ENCODE measurements at regions not wholly inside any gene's neighbourhood (a gene's known extent, or its start where the extent isn't known, plus 50 kb on each side); places are given as distances from the start of the nearest gene placed in this dataset.

- TF ChIP-seq ZFP3 (CRISPR knock-in tag; IDR thresholded peaks at IDR 0.05): no peak
- no peak for TF ChIP-seq ZNF70 (CRISPR knock-in tag; IDR thresholded peaks at IDR 0.05)
- no peak for TF ChIP-seq OSR1 (CRISPR knock-in tag; IDR thresholded peaks at IDR 0.05)
- no peak for TF ChIP-seq ZNF565 (CRISPR knock-in tag; conservative IDR thresholded peaks at IDR 0.05; ENCODE audit: low read depth)
- TF ChIP-seq SNAI2 (CRISPR knock-in tag; IDR thresholded peaks at IDR 0.05): no peak
- TF ChIP-seq, protein P1, sequence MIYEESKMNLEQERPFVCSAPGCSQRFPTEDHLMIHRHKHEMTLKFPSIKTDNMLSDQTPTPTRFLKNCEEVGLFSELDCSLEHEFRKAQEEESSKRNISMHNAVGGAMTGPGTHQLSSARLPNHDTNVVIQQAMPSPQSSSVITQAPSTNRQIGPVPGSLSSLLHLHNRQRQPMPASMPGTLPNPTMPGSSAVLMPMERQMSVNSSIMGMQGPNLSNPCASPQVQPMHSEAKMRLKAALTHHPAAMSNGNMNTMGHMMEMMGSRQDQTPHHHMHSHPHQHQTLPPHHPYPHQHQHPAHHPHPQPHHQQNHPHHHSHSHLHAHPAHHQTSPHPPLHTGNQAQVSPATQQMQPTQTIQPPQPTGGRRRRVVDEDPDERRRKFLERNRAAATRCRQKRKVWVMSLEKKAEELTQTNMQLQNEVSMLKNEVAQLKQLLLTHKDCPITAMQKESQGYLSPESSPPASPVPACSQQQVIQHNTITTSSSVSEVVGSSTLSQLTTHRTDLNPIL (CRISPR knock-in tag; IDR thresholded peaks at IDR 0.05; ENCODE audit: low read depth): no peak
- TF ChIP-seq CSDC2 (CRISPR knock-in tag; IDR thresholded peaks at IDR 0.05): no peak
- TF ChIP-seq, protein P2, sequence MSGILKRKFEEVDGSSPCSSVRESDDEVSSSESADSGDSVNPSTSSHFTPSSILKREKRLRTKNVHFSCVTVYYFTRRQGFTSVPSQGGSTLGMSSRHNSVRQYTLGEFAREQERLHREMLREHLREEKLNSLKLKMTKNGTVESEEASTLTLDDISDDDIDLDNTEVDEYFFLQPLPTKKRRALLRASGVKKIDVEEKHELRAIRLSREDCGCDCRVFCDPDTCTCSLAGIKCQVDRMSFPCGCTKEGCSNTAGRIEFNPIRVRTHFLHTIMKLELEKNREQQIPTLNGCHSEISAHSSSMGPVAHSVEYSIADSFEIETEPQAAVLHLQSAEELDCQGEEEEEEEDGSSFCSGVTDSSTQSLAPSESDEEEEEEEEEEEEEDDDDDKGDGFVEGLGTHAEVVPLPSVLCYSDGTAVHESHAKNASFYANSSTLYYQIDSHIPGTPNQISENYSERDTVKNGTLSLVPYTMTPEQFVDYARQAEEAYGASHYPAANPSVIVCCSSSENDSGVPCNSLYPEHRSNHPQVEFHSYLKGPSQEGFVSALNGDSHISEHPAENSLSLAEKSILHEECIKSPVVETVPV (CRISPR knock-in tag; IDR thresholded peaks at IDR 0.05): no peak
- no peak for TF ChIP-seq ESRRG (CRISPR knock-in tag; IDR thresholded peaks at IDR 0.05)
- TF ChIP-seq ISL1 (CRISPR knock-in tag; IDR thresholded peaks at IDR 0.05): no peak
- TF ChIP-seq, protein P3, sequence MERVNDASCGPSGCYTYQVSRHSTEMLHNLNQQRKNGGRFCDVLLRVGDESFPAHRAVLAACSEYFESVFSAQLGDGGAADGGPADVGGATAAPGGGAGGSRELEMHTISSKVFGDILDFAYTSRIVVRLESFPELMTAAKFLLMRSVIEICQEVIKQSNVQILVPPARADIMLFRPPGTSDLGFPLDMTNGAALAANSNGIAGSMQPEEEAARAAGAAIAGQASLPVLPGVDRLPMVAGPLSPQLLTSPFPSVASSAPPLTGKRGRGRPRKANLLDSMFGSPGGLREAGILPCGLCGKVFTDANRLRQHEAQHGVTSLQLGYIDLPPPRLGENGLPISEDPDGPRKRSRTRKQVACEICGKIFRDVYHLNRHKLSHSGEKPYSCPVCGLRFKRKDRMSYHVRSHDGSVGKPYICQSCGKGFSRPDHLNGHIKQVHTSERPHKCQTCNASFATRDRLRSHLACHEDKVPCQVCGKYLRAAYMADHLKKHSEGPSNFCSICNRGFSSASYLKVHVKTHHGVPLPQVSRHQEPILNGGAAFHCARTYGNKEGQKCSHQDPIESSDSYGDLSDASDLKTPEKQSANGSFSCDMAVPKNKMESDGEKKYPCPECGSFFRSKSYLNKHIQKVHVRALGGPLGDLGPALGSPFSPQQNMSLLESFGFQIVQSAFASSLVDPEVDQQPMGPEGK (CRISPR knock-in tag; IDR thresholded peaks at IDR 0.05; ENCODE audit: borderline replicate concordance): no peak
These were observed 338.7 kb upstream of the IL12A start for GRCh38 chr3:159649951-159650350.

Measured in SK-N-SH treated with all-trans-retinoic acid at 6 μM for 48 hours (cell line).